ENCODE measurements at regions not wholly inside any gene's neighbourhood (a gene's known extent, or its start where the extent isn't known, plus 50 kb on each side); places are given as distances from the start of the nearest gene placed in this dataset.

DNA sequence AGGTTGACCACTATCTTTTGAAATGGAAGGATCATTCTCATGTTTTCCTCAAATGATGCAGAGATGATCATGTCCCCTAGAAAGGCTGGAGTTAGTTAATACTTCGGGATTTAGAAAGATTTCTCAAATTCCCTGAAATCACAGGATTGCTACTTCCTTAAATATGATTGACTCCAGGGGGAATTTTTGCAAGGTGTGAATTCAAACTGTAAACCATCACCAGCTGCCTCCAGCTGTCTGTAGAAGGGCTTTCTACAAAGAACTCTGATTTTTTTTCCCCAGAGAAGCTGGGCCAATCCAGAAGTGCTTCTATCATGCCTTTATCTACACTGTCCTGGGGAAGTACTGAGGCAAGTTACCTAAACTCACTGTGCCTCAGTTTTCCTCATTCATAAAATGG is 114.5 kb downstream of the EDN1 start:
- peaks cover 0 to 5% (median 5%) of the 10 kb centered on the region in 3 donors for H3K4me1 ChIP-seq (ENCODE audit: control insufficient read depth in 2 of 3, insufficient read depth in 2 of 3, low read depth in 1 of 3, low read length in 3 of 3)
- FAIRE-seq, result no peak
- no peaks in the 10 kb centered on the region for H3K36me3 ChIP-seq (ENCODE audit: control insufficient read depth in 2 of 3, insufficient read depth in 3 of 3, low read length in 3 of 3)
- no peak overlapping the region for H3K9ac ChIP-seq (ENCODE audit: low read length in 3 of 3)
- H3K9me3 ChIP-seq (ENCODE audit: control insufficient read depth in 2 of 3, insufficient read depth in 1 of 3, low read length in 3 of 3), result no peaks in the 10 kb centered on the region
- no peak overlapping the region for H3K4me3 ChIP-seq (ENCODE audit: low read length in 3 of 3)
- intact Hi-C loops (cut with DNase I), result no loop called here
- no peak overlapping the region for H3K27ac ChIP-seq (ENCODE audit: low read depth in 2 of 2, low read length in 2 of 2)
- H3K27me3 ChIP-seq (ENCODE audit: control insufficient read depth, insufficient read depth, low read length), result no peaks in the 10 kb centered on the region
- no peak for DNase-seq
- TF ChIP-seq, protein P1, sequence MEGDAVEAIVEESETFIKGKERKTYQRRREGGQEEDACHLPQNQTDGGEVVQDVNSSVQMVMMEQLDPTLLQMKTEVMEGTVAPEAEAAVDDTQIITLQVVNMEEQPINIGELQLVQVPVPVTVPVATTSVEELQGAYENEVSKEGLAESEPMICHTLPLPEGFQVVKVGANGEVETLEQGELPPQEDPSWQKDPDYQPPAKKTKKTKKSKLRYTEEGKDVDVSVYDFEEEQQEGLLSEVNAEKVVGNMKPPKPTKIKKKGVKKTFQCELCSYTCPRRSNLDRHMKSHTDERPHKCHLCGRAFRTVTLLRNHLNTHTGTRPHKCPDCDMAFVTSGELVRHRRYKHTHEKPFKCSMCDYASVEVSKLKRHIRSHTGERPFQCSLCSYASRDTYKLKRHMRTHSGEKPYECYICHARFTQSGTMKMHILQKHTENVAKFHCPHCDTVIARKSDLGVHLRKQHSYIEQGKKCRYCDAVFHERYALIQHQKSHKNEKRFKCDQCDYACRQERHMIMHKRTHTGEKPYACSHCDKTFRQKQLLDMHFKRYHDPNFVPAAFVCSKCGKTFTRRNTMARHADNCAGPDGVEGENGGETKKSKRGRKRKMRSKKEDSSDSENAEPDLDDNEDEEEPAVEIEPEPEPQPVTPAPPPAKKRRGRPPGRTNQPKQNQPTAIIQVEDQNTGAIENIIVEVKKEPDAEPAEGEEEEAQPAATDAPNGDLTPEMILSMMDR (IDR thresholded peaks at IDR 0.05; ENCODE audit: borderline replicate concordance, extremely low read depth, insufficient read depth), result no peak

DNA sequence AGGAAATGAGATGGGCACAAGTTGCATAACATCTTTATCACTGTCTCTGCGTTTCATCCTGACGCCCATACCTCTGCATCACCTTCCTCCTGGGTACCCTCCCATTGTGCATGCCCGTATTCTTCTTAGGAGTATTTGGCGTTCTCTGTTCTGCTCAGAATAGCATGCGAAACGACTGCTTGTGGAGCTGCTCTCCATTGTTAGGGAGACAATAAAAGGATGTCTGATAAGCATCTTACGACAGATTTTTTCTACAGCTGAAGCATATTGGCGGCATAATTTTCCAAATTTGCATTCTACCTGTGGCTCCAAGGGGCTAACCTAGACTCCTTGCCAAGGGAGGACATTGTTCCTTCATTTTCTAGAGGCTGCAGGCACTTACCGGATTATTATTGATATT is 118.6 kb downstream of the EDN1 start:
- Histone ChIP-seq H3K4me3 (ENCODE audit: low read length in 3 of 3) (no peak overlapping the region), H3K9ac (ENCODE audit: low read length in 3 of 3) (no peak overlapping the region), H3K27ac (ENCODE audit: low read depth in 2 of 2, low read length in 2 of 2) (no peak overlapping the region), H3K36me3 (ENCODE audit: control insufficient read depth in 2 of 3, insufficient read depth in 3 of 3, low read length in 3 of 3) (no peaks in the 10 kb centered on the region), H3K9me3 (ENCODE audit: control insufficient read depth in 2 of 3, insufficient read depth in 1 of 3, low read length in 3 of 3) (no peaks in the 10 kb centered on the region), H3K4me1 (ENCODE audit: control insufficient read depth in 2 of 3, insufficient read depth in 2 of 3, low read depth in 1 of 3, low read length in 3 of 3) (no peaks in the 10 kb centered on the region), H3K27me3 (ENCODE audit: control insufficient read depth, insufficient read depth, low read length) (no peaks in the 10 kb centered on the region)
- no peak for FAIRE-seq
- intact Hi-C loops (cut with DNase I), result no loop called here
- DNase-seq, result no peak
- TF ChIP-seq, protein P1 (IDR thresholded peaks at IDR 0.05; ENCODE audit: borderline replicate concordance, extremely low read depth, insufficient read depth), result no peak

DNA sequence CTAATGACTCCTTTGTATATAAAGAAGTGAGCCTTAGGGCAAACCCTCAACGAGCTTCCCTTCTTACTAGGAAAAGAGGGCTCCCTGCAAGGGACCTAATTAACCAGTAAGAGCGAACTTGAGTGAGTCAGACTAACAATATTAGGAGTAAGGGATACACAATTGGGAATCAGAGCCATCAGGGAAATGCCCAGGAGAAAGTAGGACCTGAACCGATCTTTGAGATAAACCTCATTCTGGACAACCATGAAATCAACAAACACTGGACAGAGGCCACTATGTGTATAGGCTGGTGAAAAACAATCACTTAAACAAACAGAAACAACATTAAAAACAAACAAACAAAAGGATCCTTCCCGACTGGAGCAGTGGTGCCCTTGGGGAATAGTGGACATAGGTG is 120.8 kb downstream of the EDN1 start:
- Histone ChIP-seq H3K9ac (ENCODE audit: low read length in 3 of 3) (no peak overlapping the region), H3K27ac (ENCODE audit: low read depth in 2 of 2, low read length in 2 of 2) (no peak overlapping the region), H3K27me3 (ENCODE audit: control insufficient read depth, insufficient read depth, low read length) (no peaks in the 10 kb centered on the region), H3K4me1 (ENCODE audit: control insufficient read depth in 2 of 3, insufficient read depth in 2 of 3, low read depth in 1 of 3, low read length in 3 of 3) (no peaks in the 10 kb centered on the region), H3K4me3 (ENCODE audit: low read length in 3 of 3) (no peak overlapping the region), H3K36me3 (ENCODE audit: control insufficient read depth in 2 of 3, insufficient read depth in 3 of 3, low read length in 3 of 3) (no peaks in the 10 kb centered on the region), H3K9me3 (ENCODE audit: control insufficient read depth in 2 of 3, insufficient read depth in 1 of 3, low read length in 3 of 3) (no peaks in the 10 kb centered on the region)
- FAIRE-seq (no peak), DNase-seq (no peak)
- intact Hi-C loops (cut with DNase I), result no loop called here
- TF ChIP-seq, protein P1 (IDR thresholded peaks at IDR 0.05; ENCODE audit: borderline replicate concordance, extremely low read depth, insufficient read depth), result no peak

DNA sequence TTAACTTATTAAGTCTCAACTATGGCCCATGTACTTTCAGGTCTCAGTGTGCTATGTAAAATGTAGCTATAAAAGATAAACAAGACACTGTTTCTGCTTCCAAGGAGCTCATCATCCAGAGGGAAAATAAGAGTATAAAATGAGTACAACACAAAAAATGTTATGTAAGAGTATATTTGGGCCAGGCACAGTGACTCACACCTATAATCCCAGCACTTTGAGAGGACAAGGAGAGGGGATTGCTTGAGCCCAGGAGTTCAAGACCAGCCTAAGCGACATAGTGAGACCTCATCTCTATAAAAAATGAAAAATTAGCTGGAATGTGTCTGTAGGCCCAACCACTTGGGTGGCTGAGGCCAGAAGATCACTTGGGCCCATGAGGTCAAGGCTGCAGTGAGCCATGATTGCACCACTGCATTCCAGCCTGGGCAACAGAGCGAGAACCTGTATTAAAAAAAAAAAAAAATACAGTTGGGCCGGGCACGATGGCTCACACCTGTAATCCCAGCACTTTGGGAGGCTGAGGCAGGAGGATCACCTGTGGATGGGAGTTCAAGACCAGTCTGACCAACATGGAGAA is 124.0 kb downstream of the EDN1 start:
- FAIRE-seq (no peak), DNase-seq (no peak)
- intact Hi-C loops (cut with DNase I), result no loop called here
- Histone ChIP-seq H3K4me1 (ENCODE audit: control insufficient read depth in 2 of 3, insufficient read depth in 2 of 3, low read depth in 1 of 3, low read length in 3 of 3) (no peaks in the 10 kb centered on the region), H3K27ac (ENCODE audit: low read depth in 2 of 2, low read length in 2 of 2) (no peak overlapping the region), H3K9me3 (ENCODE audit: control insufficient read depth in 2 of 3, insufficient read depth in 1 of 3, low read length in 3 of 3) (no peaks in the 10 kb centered on the region), H3K36me3 (ENCODE audit: control insufficient read depth in 2 of 3, insufficient read depth in 3 of 3, low read length in 3 of 3) (no peaks in the 10 kb centered on the region), H3K27me3 (ENCODE audit: control insufficient read depth, insufficient read depth, low read length) (no peaks in the 10 kb centered on the region), H3K4me3 (ENCODE audit: low read length in 3 of 3) (no peak overlapping the region), H3K9ac (ENCODE audit: low read length in 3 of 3) (no peak overlapping the region)
- TF ChIP-seq, protein P1 (IDR thresholded peaks at IDR 0.05; ENCODE audit: borderline replicate concordance, extremely low read depth, insufficient read depth), result no peak
